CD14-positive monocyte (primary cell): ENCODE measurements at regions not wholly inside any gene's neighbourhood (a gene's known extent, or its start where the extent isn't known, plus 50 kb on each side); places are given as distances from the start of the nearest gene placed in this dataset.

Source experiments
- DNase-seq, 3 donors: peaks; one replicate each; pipeline ENCODE4 v3.0.0-alpha.2; 2011 to 2022
- H2AFZ ChIP-seq: 2 replicates; pipeline ENCODE4 v1.6.0; 2012; ENCODE audit warnings: mild to moderate bottlenecking, low read depth, low read length, inconsistent platforms; ENCODE audit not compliant: insufficient read depth, poor library complexity, severe bottlenecking
- H3K27ac ChIP-seq, 2 donors: 1 replicate in 1 of 2; 2 replicates in 1 of 2; pipeline ENCODE4 v1.5.1; 2012 to 2013; ENCODE audit warnings: low read length in 2 of 2, control low read depth in 1 of 2, inconsistent platforms in 1 of 2, low read depth in 1 of 2, mild to moderate bottlenecking in 1 of 2
- H3K27me3 ChIP-seq, 2 donors: one replicate each; pipeline versions ENCODE4 v1.6.0 to v1.6.1; 2011 to 2013; ENCODE audit warnings: low read length in 2 of 2; ENCODE audit not compliant: control insufficient read depth in 2 of 2, insufficient read depth in 2 of 2
- H3K36me3 ChIP-seq, 2 donors: replicated peaks in 1 of 2; 1 replicate in 1 of 2; 2 replicates in 1 of 2; pipeline versions ENCODE4 v1.5.1 to v1.6.1; 2012 to 2013; ENCODE audit warnings: low read length in 2 of 2, control low read depth in 1 of 2, inconsistent platforms in 1 of 2, mild to moderate bottlenecking in 1 of 2; ENCODE audit not compliant: insufficient read depth in 2 of 2, control insufficient read depth in 1 of 2
- H3K4me1 ChIP-seq, 2 donors: 1 replicate in 1 of 2; 2 replicates in 1 of 2; pipeline versions ENCODE4 v1.5.1 to v1.6.1; 2012 to 2013; ENCODE audit warnings: low read length in 2 of 2, control low read depth in 1 of 2, inconsistent platforms in 1 of 2, mild to moderate bottlenecking in 1 of 2, moderate library complexity in 1 of 2; ENCODE audit not compliant: insufficient read depth in 2 of 2, control insufficient read depth in 1 of 2
- H3K4me2 ChIP-seq: replicated peaks from 2 replicates; pipeline ENCODE3; 2012; ENCODE audit warnings: low read length, moderate library complexity, mild to moderate bottlenecking; ENCODE audit not compliant: poor library complexity, severe bottlenecking; ENCODE audit errors: extremely low read depth
- H3K4me3 ChIP-seq, 3 experiments: fragments of 200-600 bp in 1 of 3; sonication (generic) in 1 of 3; replicated peaks in 1 of 3; 1 replicate in 2 of 3; 2 replicates in 1 of 3; pipeline ENCODE4 v1.5.1; 2011 to 2013; ENCODE audit warnings: low read length in 3 of 3, mild to moderate bottlenecking in 3 of 3, control low read depth in 2 of 3, low read depth in 2 of 3, inconsistent platforms in 1 of 3, moderate library complexity in 1 of 3
- H3K79me2 ChIP-seq: 2 replicates; pipeline ENCODE4 v1.6.0; 2012; ENCODE audit warnings: mild to moderate bottlenecking, control low read depth, inconsistent platforms, low read length, moderate library complexity; ENCODE audit not compliant: insufficient read depth
- H3K9ac ChIP-seq: 2 replicates; pipeline ENCODE4 v1.6.0; 2017; ENCODE audit warnings: low read length, mild to moderate bottlenecking; ENCODE audit not compliant: insufficient read depth, poor library complexity, severe bottlenecking
- H3K9me3 ChIP-seq, 2 donors: replicated peaks in 1 of 2; 1 replicate in 1 of 2; 2 replicates in 1 of 2; pipeline versions ENCODE4 v1.5.1 to v1.6.1; 2012 to 2013; ENCODE audit warnings: low read length in 2 of 2, control low read depth in 1 of 2; ENCODE audit not compliant: control insufficient read depth in 1 of 2, insufficient read depth in 1 of 2
- H4K20me1 ChIP-seq: 2 replicates; pipeline ENCODE4 v1.6.0; 2012; ENCODE audit warnings: mild to moderate bottlenecking, low read length, control low read depth, moderate library complexity; ENCODE audit not compliant: insufficient read depth
- H3K27ac Mint-ChIP-seq, 7 donors: one replicate each; pipeline ENCODE4 v1.8.0; 2020; ENCODE audit warnings: mild to moderate bottlenecking in 7 of 7, mixed read lengths in 7 of 7, moderate library complexity in 6 of 7, inconsistent platforms in 2 of 7
- H3K27me3 Mint-ChIP-seq, 3 donors: one replicate each; pipeline ENCODE4 v1.8.0; 2021 to 2022; ENCODE audit warnings: low read depth in 3 of 3, mild to moderate bottlenecking in 3 of 3, mixed read lengths in 3 of 3, moderate library complexity in 3 of 3, inconsistent platforms in 1 of 3
- H3K36me3 Mint-ChIP-seq, 2 donors: one replicate each; pipeline ENCODE4 v1.8.0; 2020; ENCODE audit warnings: mixed read lengths in 2 of 2, inconsistent platforms in 1 of 2, mild to moderate bottlenecking in 1 of 2
- H3K4me1 Mint-ChIP-seq: one replicate; pipeline ENCODE4 v1.8.0; 2020; ENCODE audit warnings: mild to moderate bottlenecking, mixed read lengths
- H3K4me3 Mint-ChIP-seq, 2 donors: one replicate each; pipeline ENCODE4 v1.8.0; 2020; ENCODE audit warnings: mild to moderate bottlenecking in 2 of 2, mixed read lengths in 2 of 2, moderate library complexity in 1 of 2
- H3K9me3 Mint-ChIP-seq, 7 donors: one replicate each; pipeline ENCODE4 v1.8.0; 2020 to 2022; ENCODE audit warnings: mixed read lengths in 7 of 7, mild to moderate bottlenecking in 6 of 7, moderate library complexity in 6 of 7, inconsistent platforms in 2 of 7
- CTCF ChIP-seq: fragments of 200-600 bp; IDR thresholded peaks from one replicate; pipeline ENCODE4 v1.8.0; 2022; ENCODE audit warnings: antibody characterized with exemption, mild to moderate bottlenecking
- WGBS: methylation state at CpG from one replicate; pipeline ENCODE4 v1.1.5; 2013; ENCODE audit warnings: missing lambda C conversion rate; ENCODE audit not compliant: insufficient coverage; 5-methylcytosine and 5-hydroxymethylcytosine counted together
- intact Hi-C, 2 donors: fragments of 100-400 bp; cut with micrococcal nuclease; formaldehyde crosslinking; loops; one replicate each; pipeline versions ENCODE4 v1.15.0 to v1.15.1; 2023

- Histone ChIP-seq H3K4me2 (no peak overlapping the region), H3K4me1 (no peaks in the 10 kb centered on the region), H3K36me3 (no peaks in the 10 kb centered on the region), H3K27me3 (no peaks in the 10 kb centered on the region), H3K4me3 (no peak overlapping the region), H3K9ac (no peak overlapping the region), H4K20me1 (no peaks in the 10 kb centered on the region), H3K27ac (no peak overlapping the region), H2AFZ (no peak overlapping the region), H3K79me2 (no peaks in the 10 kb centered on the region), H3K9me3 (peaks cover 7 to 8% of the 10 kb centered on the region in 2 donors)
- no CpG with 5 or more reads among the region's 3 CpGs for WGBS
- no peaks in the 10 kb centered on the region for H3K36me3 Mint-ChIP-seq
- no peak for DNase-seq
- intact Hi-C loops = no loop called here
- no peaks in the 10 kb centered on the region for H3K4me1 Mint-ChIP-seq
- peaks cover 0 to 3% (median 3%) of the 10 kb centered on the region in 3 donors for H3K27me3 Mint-ChIP-seq
- peaks cover 4 to 18% (median 12%) of the 10 kb centered on the region in 7 donors for H3K9me3 Mint-ChIP-seq
- no peak overlapping the region for H3K4me3 Mint-ChIP-seq
- TF ChIP-seq CTCF = no peak
- H3K27ac Mint-ChIP-seq = no peak overlapping the region
Measured at GRCh38 chr4:85092536-85092935, 126.0 kb upstream of the WDFY3 start.

- Mint-ChIP-seq H3K9me3 (peaks cover 4 to 18% (median 12%) of the 10 kb centered on the region in 7 donors), H3K36me3 (no peaks in the 10 kb centered on the region), H3K27me3 (peaks cover 0 to 3% (median 1%) of the 10 kb centered on the region in 3 donors), H3K27ac (no peak overlapping the region), H3K4me3 (no peak overlapping the region), H3K4me1 (no peaks in the 10 kb centered on the region)
- H3K4me3 ChIP-seq = no peak overlapping the region
- no peaks in the 10 kb centered on the region for H3K79me2 ChIP-seq
- no peak overlapping the region for H3K9ac ChIP-seq
- 67% methylated on average over 1 of the region's 1 CpG for WGBS
- TF ChIP-seq CTCF = no peak
- peaks cover 7 to 8% of the 10 kb centered on the region in 2 donors for H3K9me3 ChIP-seq
- no peaks in the 10 kb centered on the region for H3K27me3 ChIP-seq
- intact Hi-C loops = no loop called here
- no peaks in the 10 kb centered on the region for H3K36me3 ChIP-seq
- no peak overlapping the region for H2AFZ ChIP-seq
- no peak overlapping the region for H3K4me2 ChIP-seq
- DNase-seq = no peak
- H3K4me1 ChIP-seq = no peaks in the 10 kb centered on the region
- no peaks in the 10 kb centered on the region for H4K20me1 ChIP-seq
- H3K27ac ChIP-seq = no peak overlapping the region
Measured at GRCh38 chr4:85092943-85093342, 126.5 kb upstream of the WDFY3 start.
